ENCODE measurements at regions not wholly inside any gene's neighbourhood (a gene's known extent, or its start where the extent isn't known, plus 50 kb on each side); places are given as distances from the start of the nearest gene placed in this dataset.

DNA sequence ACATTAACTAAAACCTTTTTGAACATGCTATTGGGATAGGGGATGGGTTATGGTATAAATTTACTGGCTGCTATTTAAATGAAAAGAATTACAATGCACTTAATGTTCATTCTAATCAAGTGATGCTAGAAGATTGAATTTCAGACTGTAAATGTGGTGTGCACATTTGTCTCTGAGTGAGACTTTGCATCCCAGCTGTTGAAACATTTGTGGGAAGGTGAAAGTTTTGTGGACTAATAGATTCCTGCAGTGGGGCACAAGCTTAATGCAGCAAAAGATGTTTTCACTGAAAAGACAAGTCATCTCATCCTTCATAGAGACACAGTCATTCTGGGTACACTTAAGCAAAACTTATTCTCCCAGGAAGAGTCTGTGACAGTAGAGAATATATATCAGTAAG is 323.6 kb downstream of the NFIB start:
- H2AFZ ChIP-seq (ENCODE audit: low read depth, low read length): no peak overlapping the region
- no peak overlapping the region for H3K27ac ChIP-seq (ENCODE audit: low read length)
- no peaks in the 10 kb centered on the region for H3K36me3 ChIP-seq (replicated peaks; ENCODE audit: low read depth, low read length)
- H3K4me2 ChIP-seq (ENCODE audit: low read length): no peak overlapping the region
- H3K79me2 ChIP-seq (ENCODE audit: low read length): no peaks in the 10 kb centered on the region
- TF ChIP-seq EZH2phosphoT487 (IDR thresholded peaks at IDR 0.05; ENCODE audit: low read depth): no peak
- TF ChIP-seq, protein P1, sequence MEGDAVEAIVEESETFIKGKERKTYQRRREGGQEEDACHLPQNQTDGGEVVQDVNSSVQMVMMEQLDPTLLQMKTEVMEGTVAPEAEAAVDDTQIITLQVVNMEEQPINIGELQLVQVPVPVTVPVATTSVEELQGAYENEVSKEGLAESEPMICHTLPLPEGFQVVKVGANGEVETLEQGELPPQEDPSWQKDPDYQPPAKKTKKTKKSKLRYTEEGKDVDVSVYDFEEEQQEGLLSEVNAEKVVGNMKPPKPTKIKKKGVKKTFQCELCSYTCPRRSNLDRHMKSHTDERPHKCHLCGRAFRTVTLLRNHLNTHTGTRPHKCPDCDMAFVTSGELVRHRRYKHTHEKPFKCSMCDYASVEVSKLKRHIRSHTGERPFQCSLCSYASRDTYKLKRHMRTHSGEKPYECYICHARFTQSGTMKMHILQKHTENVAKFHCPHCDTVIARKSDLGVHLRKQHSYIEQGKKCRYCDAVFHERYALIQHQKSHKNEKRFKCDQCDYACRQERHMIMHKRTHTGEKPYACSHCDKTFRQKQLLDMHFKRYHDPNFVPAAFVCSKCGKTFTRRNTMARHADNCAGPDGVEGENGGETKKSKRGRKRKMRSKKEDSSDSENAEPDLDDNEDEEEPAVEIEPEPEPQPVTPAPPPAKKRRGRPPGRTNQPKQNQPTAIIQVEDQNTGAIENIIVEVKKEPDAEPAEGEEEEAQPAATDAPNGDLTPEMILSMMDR (IDR thresholded peaks at IDR 0.05; ENCODE audit: low read depth, low read length): no peak
- no peaks in the 10 kb centered on the region for H3K27me3 ChIP-seq (ENCODE audit: low read depth, low read length)
- H3K9me3 ChIP-seq (ENCODE audit: insufficient read depth, low read length): no peaks in the 10 kb centered on the region
- H4K20me1 ChIP-seq (ENCODE audit: insufficient read depth, low read length): no peaks in the 10 kb centered on the region
- H3K4me1 ChIP-seq (ENCODE audit: low read length): no peaks in the 10 kb centered on the region
- H3K9ac ChIP-seq (ENCODE audit: low read length): no peak overlapping the region
- no peak overlapping the region for H3K4me3 ChIP-seq (ENCODE audit: low read length)

GRCh38 chr9:13988944-13989343 is 325.0 kb downstream of the NFIB start:
- TF ChIP-seq EZH2phosphoT487 (IDR thresholded peaks at IDR 0.05; ENCODE audit: low read depth): no peak
- TF ChIP-seq, protein P1 (IDR thresholded peaks at IDR 0.05; ENCODE audit: low read depth, low read length): no peak
- H3K4me2 ChIP-seq (ENCODE audit: low read length): no peak overlapping the region

DNA sequence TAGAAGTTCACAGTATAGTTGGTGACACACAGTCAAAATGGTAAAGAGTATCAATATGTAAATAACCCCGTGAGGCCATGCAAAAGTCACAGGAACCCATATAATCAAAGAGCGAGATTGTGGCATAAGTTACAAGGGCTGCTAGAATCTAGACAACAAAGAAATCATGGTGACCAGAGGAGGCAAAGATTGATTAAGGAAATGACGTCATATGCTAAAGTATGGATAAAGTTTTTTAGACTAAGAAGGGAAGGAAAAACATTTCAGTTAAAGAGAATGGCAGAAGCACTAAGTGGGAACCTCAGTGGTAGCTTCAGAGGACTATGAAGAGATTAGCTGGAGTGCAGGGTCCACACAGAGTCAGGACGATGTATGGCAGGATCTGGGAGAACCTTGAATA is 330.3 kb downstream of the NFIB start:
- Histone ChIP-seq H3K27ac (ENCODE audit: low read length) (no peak overlapping the region), H3K27me3 (ENCODE audit: low read depth, low read length) (no peaks in the 10 kb centered on the region), H3K9me3 (ENCODE audit: insufficient read depth, low read length) (no peaks in the 10 kb centered on the region), H3K4me1 (ENCODE audit: low read length) (no peaks in the 10 kb centered on the region), H3K9ac (ENCODE audit: low read length) (no peak overlapping the region), H3K4me3 (ENCODE audit: low read length) (no peak overlapping the region), H2AFZ (ENCODE audit: low read depth, low read length) (no peak overlapping the region), H3K4me2 (ENCODE audit: low read length) (no peak overlapping the region), H4K20me1 (ENCODE audit: insufficient read depth, low read length) (no peaks in the 10 kb centered on the region), H3K79me2 (ENCODE audit: low read length) (no peaks in the 10 kb centered on the region), H3K36me3 (replicated peaks; ENCODE audit: low read depth, low read length) (no peaks in the 10 kb centered on the region)
- no peak for TF ChIP-seq EZH2phosphoT487 (IDR thresholded peaks at IDR 0.05; ENCODE audit: low read depth)
- TF ChIP-seq, protein P1 (IDR thresholded peaks at IDR 0.05; ENCODE audit: low read depth, low read length): no peak

More at GRCh38 chr9:13988944-13989343, 325.0 kb downstream of the NFIB start:
- Histone ChIP-seq H3K9me3 (ENCODE audit: insufficient read depth, low read length) (no peaks in the 10 kb centered on the region), H4K20me1 (ENCODE audit: insufficient read depth, low read length) (no peaks in the 10 kb centered on the region), H3K27me3 (ENCODE audit: low read depth, low read length) (no peaks in the 10 kb centered on the region), H3K9ac (ENCODE audit: low read length) (no peak overlapping the region), H3K4me3 (ENCODE audit: low read length) (no peak overlapping the region), H3K4me1 (ENCODE audit: low read length) (no peaks in the 10 kb centered on the region), H2AFZ (ENCODE audit: low read depth, low read length) (no peak overlapping the region), H3K79me2 (ENCODE audit: low read length) (no peaks in the 10 kb centered on the region), H3K27ac (ENCODE audit: low read length) (no peak overlapping the region), H3K36me3 (replicated peaks; ENCODE audit: low read depth, low read length) (no peaks in the 10 kb centered on the region)

DNA sequence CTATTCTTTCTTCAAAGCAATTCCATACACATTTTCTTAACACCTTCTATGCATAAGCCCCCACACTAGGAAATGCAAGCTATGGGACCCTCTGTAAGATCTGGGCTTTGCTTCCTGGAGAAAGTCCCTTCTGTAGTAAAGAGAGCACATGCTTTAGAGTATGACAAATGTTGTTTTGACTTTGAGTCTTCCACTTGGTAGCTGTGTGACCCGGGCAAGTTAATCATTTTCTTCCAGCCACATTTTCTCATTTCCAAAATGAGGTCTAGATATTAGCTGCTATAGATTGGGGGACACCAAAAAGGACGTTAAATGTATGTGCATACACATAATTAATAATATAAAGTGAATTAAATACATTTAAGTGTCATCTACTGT is 334.0 kb downstream of the NFIB start:
- Histone ChIP-seq H4K20me1 (ENCODE audit: insufficient read depth, low read length) (no peaks in the 10 kb centered on the region), H3K4me3 (ENCODE audit: low read length) (no peak overlapping the region), H3K4me2 (ENCODE audit: low read length) (no peak overlapping the region), H3K9me3 (ENCODE audit: insufficient read depth, low read length) (no peaks in the 10 kb centered on the region), H2AFZ (ENCODE audit: low read depth, low read length) (no peak overlapping the region), H3K9ac (ENCODE audit: low read length) (no peak overlapping the region), H3K27me3 (ENCODE audit: low read depth, low read length) (no peaks in the 10 kb centered on the region), H3K27ac (ENCODE audit: low read length) (no peak overlapping the region), H3K79me2 (ENCODE audit: low read length) (no peaks in the 10 kb centered on the region), H3K36me3 (replicated peaks; ENCODE audit: low read depth, low read length) (no peaks in the 10 kb centered on the region), H3K4me1 (ENCODE audit: low read length) (no peaks in the 10 kb centered on the region)
- TF ChIP-seq EZH2phosphoT487 (IDR thresholded peaks at IDR 0.05; ENCODE audit: low read depth): no peak
- TF ChIP-seq, protein P1 (IDR thresholded peaks at IDR 0.05; ENCODE audit: low read depth, low read length): no peak

All from OCI-LY3 (cell line).